GM23338 (cell line): ENCODE measurements at regions not wholly inside any gene's neighbourhood (a gene's known extent, or its start where the extent isn't known, plus 50 kb on each side); places are given as distances from the start of the nearest gene placed in this dataset.
A peak's percentile ranks its signal among the peaks of the same experiment; 100 is the strongest.

ENCODE experiments used
- ATAC-seq: fragments of 200-7000 bp; cut with Tn5 transposase; 3 replicates; pipeline ENCODE4 v1.9.1; 2020
- DNase-seq: peaks from one replicate; pipeline ENCODE4 v3.0.0-alpha.2; 2015; ENCODE audit warnings: low spot score
- H2AFZ ChIP-seq: fragments of 200-600 bp; sonication (generic); 2 replicates; pipeline ENCODE4 v1.8.0; 2016; ENCODE audit warnings: antibody characterized with exemption, mild to moderate bottlenecking, moderate library complexity
- H3F3A ChIP-seq: fragments of 200-600 bp; sonication (generic); replicated peaks from 2 replicates; pipeline ENCODE4 v1.8.0; 2017; ENCODE audit warnings: antibody characterized with exemption, mixed run types, low read depth
- H3K27ac ChIP-seq: fragments of 200-600 bp; sonication (generic); 2 replicates; pipeline ENCODE4 v1.6.1; 2016; ENCODE audit warnings: low read depth
- H3K27me3 ChIP-seq: fragments of 200-600 bp; sonication (generic); 2 replicates; pipeline ENCODE4 v1.8.0; 2016; ENCODE audit warnings: mild to moderate bottlenecking, mixed run types, moderate library complexity; ENCODE audit not compliant: insufficient read depth
- H3K36me3 ChIP-seq: fragments of 200-600 bp; sonication (generic); 2 replicates; pipeline ENCODE4 v1.8.0; 2016; ENCODE audit warnings: mild to moderate bottlenecking; ENCODE audit not compliant: insufficient read depth
- H3K4me1 ChIP-seq: fragments of 200-600 bp; sonication (generic); 2 replicates; pipeline ENCODE4 v1.8.0; 2016; ENCODE audit warnings: mild to moderate bottlenecking, moderate library complexity; ENCODE audit not compliant: insufficient read depth
- H3K4me2 ChIP-seq: fragments of 200-600 bp; sonication (generic); 2 replicates; pipeline ENCODE4 v1.7.1; 2017; ENCODE audit warnings: mixed run types
- H3K4me3 ChIP-seq: fragments of 200-600 bp; sonication (generic); 2 replicates; pipeline ENCODE4 v1.6.1; 2016; ENCODE audit warnings: mixed run types
- H3K79me2 ChIP-seq: fragments of 200-600 bp; sonication (generic); replicated peaks from 2 replicates; pipeline ENCODE4 v1.8.0; 2017; ENCODE audit warnings: mild to moderate bottlenecking; ENCODE audit not compliant: insufficient read depth
- H3K9me2 ChIP-seq: fragments of 200-600 bp; sonication (generic); 2 replicates; pipeline ENCODE4 v1.8.0; 2017; ENCODE audit not compliant: insufficient read depth
- H4K20me1 ChIP-seq: fragments of 200-600 bp; sonication (generic); replicated peaks from 2 replicates; pipeline ENCODE4 v1.8.0; 2017; ENCODE audit warnings: mild to moderate bottlenecking; ENCODE audit not compliant: insufficient read depth
- H3K27ac Mint-ChIP-seq: 2 replicates; pipeline ENCODE4 v1.8.0; 2020; ENCODE audit warnings: inconsistent platforms, mild to moderate bottlenecking, moderate library complexity, mixed read lengths
- H3K27me3 Mint-ChIP-seq: 3 replicates; pipeline ENCODE4 v1.8.0; 2022; ENCODE audit warnings: low read depth, mild to moderate bottlenecking, moderate library complexity, mixed read lengths, inconsistent platforms; ENCODE audit not compliant: insufficient read depth, poor library complexity
- H3K36me3 Mint-ChIP-seq: 3 replicates; pipeline ENCODE4 v1.8.0; 2021; ENCODE audit warnings: low read depth, mild to moderate bottlenecking, inconsistent platforms, moderate library complexity, mixed read lengths
- H3K4me1 Mint-ChIP-seq: 3 replicates; pipeline ENCODE4 v1.8.0; 2020; ENCODE audit warnings: mild to moderate bottlenecking, inconsistent platforms, mixed read lengths
- H3K4me3 Mint-ChIP-seq: 3 replicates; pipeline ENCODE4 v1.8.0; 2021; ENCODE audit warnings: moderate library complexity, mild to moderate bottlenecking, inconsistent platforms, mixed read lengths
- H3K9me3 Mint-ChIP-seq: 3 replicates; pipeline ENCODE4 v1.8.0; 2020; ENCODE audit warnings: moderate library complexity, mild to moderate bottlenecking, inconsistent platforms, mixed read lengths
- CREB1 ChIP-seq: fragments of 250-450 bp; sonication (Bioruptor Pico); IDR thresholded peaks from 2 replicates; pipeline ENCODE4 v1.5.0; 2020; ENCODE audit warnings: low read depth, mild to moderate bottlenecking, moderate library complexity
- CTCF ChIP-seq, 2 experiments: fragments of 200-600 bp in 1 of 2; sonication (generic) in 1 of 2; conservative IDR thresholded peaks; 2 replicates each; pipeline versions ENCODE4 v1.5.1 to v1.6.1; 2016 to 2017; ENCODE audit warnings: antibody characterized with exemption in 2 of 2, low read depth in 2 of 2, mild to moderate bottlenecking in 2 of 2, moderate library complexity in 1 of 2
- ETS1 ChIP-seq: IDR thresholded peaks from 2 replicates; pipeline ENCODE4 v1.6.1; 2016; ENCODE audit warnings: antibody characterized with exemption
- EZH2 ChIP-seq: fragments of 200-600 bp; sonication (generic); IDR thresholded peaks from one replicate; pipeline ENCODE4 v1.8.0; 2017; ENCODE audit warnings: antibody characterized with exemption, mild to moderate bottlenecking, low read depth; ENCODE audit not compliant: unreplicated experiment
- EZH2phosphoT487 ChIP-seq: fragments of 200-600 bp; sonication (generic); IDR thresholded peaks from one replicate; pipeline ENCODE4 v1.8.1; 2018; ENCODE audit warnings: antibody characterized with exemption; ENCODE audit not compliant: unreplicated experiment
- JUNB ChIP-seq: IDR thresholded peaks from one replicate; pipeline ENCODE4 v1.6.1; 2016; ENCODE audit warnings: antibody characterized with exemption; ENCODE audit not compliant: unreplicated experiment
- NANOG ChIP-seq: IDR thresholded peaks from 2 replicates; pipeline ENCODE4 v1.6.1; 2016; ENCODE audit warnings: antibody characterized with exemption, borderline replicate concordance
- REST ChIP-seq: IDR thresholded peaks from one replicate; pipeline ENCODE4 v1.6.1; 2018; ENCODE audit warnings: antibody characterized with exemption; ENCODE audit not compliant: unreplicated experiment
- STAT1 ChIP-seq: IDR thresholded peaks from one replicate; pipeline ENCODE4 v1.6.1; 2016; ENCODE audit warnings: antibody characterized with exemption; ENCODE audit not compliant: unreplicated experiment
- ZNF462 ChIP-seq: fragments of 250-450 bp; sonication (Bioruptor Pico); IDR thresholded peaks from 2 replicates; pipeline ENCODE4 v1.5.0; 2020; ENCODE audit warnings: mild to moderate bottlenecking, moderate library complexity

GRCh38 chr2:501130-501529 lies 176.1 kb downstream of the TMEM18 start:
- H3K27ac Mint-ChIP-seq: no peak overlapping the region
- H3K27me3 Mint-ChIP-seq: peaks cover 3% of the 10 kb centered on the region
- Histone ChIP-seq H3K36me3 (no peaks in the 10 kb centered on the region), H3K4me3 (no peak overlapping the region), H3K4me2 (no peak overlapping the region), H4K20me1 (no peaks in the 10 kb centered on the region), H3K4me1 (no peaks in the 10 kb centered on the region), H2AFZ (no peak overlapping the region), H3F3A (no peaks in the 10 kb centered on the region), H3K9me2 (no peaks in the 10 kb centered on the region), H3K79me2 (no peaks in the 10 kb centered on the region), H3K27ac (no peak overlapping the region), H3K27me3 (no peaks in the 10 kb centered on the region)
- no peaks in the 10 kb centered on the region for H3K36me3 Mint-ChIP-seq
- ATAC-seq (peak; percentile 77), DNase-seq (peak; percentile 62)
- no peaks in the 10 kb centered on the region; the same call in 1 of the 3 replicates for H3K9me3 Mint-ChIP-seq
- TF ChIP-seq CTCF (conservative IDR thresholded peaks at IDR 0.05; ENCODE audit: low read depth in 2 of 2): peak in 1 of 2 experiments; percentile 32; a peak in 3 of 4 replicates
- no peak for TF ChIP-seq REST
- peaks cover 13% of the 10 kb centered on the region for H3K4me1 Mint-ChIP-seq
- H3K4me3 Mint-ChIP-seq: no peak overlapping the region

GRCh38 chr2:499726-500125 lies 177.5 kb downstream of the TMEM18 start:
- no peaks in the 10 kb centered on the region for H3K27me3 ChIP-seq
- H3K9me2 ChIP-seq: no peaks in the 10 kb centered on the region
- Mint-ChIP-seq H3K27ac (no peak overlapping the region), H3K4me1 (peaks cover 2% of the 10 kb centered on the region), H3K27me3 (peaks cover 3% of the 10 kb centered on the region), H3K4me3 (no peak overlapping the region), H3K36me3 (no peaks in the 10 kb centered on the region), H3K9me3 (no peaks in the 10 kb centered on the region; the same call in 1 of the 3 replicates)
- H3K79me2 ChIP-seq: no peaks in the 10 kb centered on the region
- no peak for DNase-seq
- H2AFZ ChIP-seq: no peak overlapping the region
- H3K4me3 ChIP-seq: no peak overlapping the region
- H3K4me2 ChIP-seq: no peak overlapping the region
- H3F3A ChIP-seq: no peaks in the 10 kb centered on the region
- no peak overlapping the region for H3K27ac ChIP-seq
- H4K20me1 ChIP-seq: no peaks in the 10 kb centered on the region
- no peaks in the 10 kb centered on the region for H3K4me1 ChIP-seq
- no peak for ATAC-seq
- H3K36me3 ChIP-seq: no peaks in the 10 kb centered on the region
- TF ChIP-seq EZH2phosphoT487: no peak
- no peak for TF ChIP-seq STAT1
- TF ChIP-seq ETS1: no peak
- no peak for TF ChIP-seq NANOG
- no peak for TF ChIP-seq ZNF462 (CRISPR knock-in tag)
- no peak for TF ChIP-seq JUNB
- no peak for TF ChIP-seq CREB1 (CRISPR knock-in tag)
- TF ChIP-seq EZH2: no peak
